Liver (tissue), 8 donors: ENCODE measurements at regions not wholly inside any gene's neighbourhood (a gene's known extent, or its start where the extent isn't known, plus 50 kb on each side); places are given as distances from the start of the nearest gene placed in this dataset.

Experiments
- DNase-seq: peaks from one replicate; pipeline ENCODE4 v3.0.0-alpha.2; 2017; ENCODE audit warnings: low spot score
- H3K27ac ChIP-seq, 2 donors: one replicate each; pipeline ENCODE4 v1.7.0; 2013; ENCODE audit warnings: inconsistent platforms in 2 of 2, low read length in 2 of 2, control low read depth in 1 of 2, low read depth in 1 of 2, mild to moderate bottlenecking in 1 of 2
- H3K27me3 ChIP-seq, 4 donors: one replicate each; pipeline versions ENCODE4 v1.6.1 to v1.7.0; 2013; ENCODE audit warnings: low read length in 3 of 4, inconsistent platforms in 1 of 4, mild to moderate bottlenecking in 1 of 4, moderate library complexity in 1 of 4; ENCODE audit not compliant: control insufficient read depth in 4 of 4, insufficient read depth in 4 of 4
- H3K36me3 ChIP-seq, 4 donors: one replicate each; pipeline versions ENCODE4 v1.6.1 to v1.7.0; 2013; ENCODE audit warnings: low read length in 3 of 4, mild to moderate bottlenecking in 3 of 4, low read depth in 1 of 4, moderate library complexity in 1 of 4; ENCODE audit not compliant: control insufficient read depth in 4 of 4, insufficient read depth in 3 of 4
- H3K4me1 ChIP-seq, 4 donors: one replicate each; pipeline versions ENCODE4 v1.6.1 to v1.7.0; 2013; ENCODE audit warnings: low read length in 3 of 4, mild to moderate bottlenecking in 3 of 4, moderate library complexity in 1 of 4; ENCODE audit not compliant: control insufficient read depth in 4 of 4, insufficient read depth in 4 of 4
- H3K4me3 ChIP-seq, 3 donors: one replicate each; pipeline versions ENCODE4 v1.6.1 to v1.7.0; 2013; ENCODE audit warnings: low read length in 3 of 3, control low read depth in 1 of 3, low read depth in 1 of 3, mild to moderate bottlenecking in 1 of 3
- H3K9ac ChIP-seq, 2 donors: one replicate each; pipeline ENCODE4 v1.7.0; 2013; ENCODE audit warnings: low read length in 2 of 2, mild to moderate bottlenecking in 2 of 2, moderate library complexity in 2 of 2, control low read depth in 1 of 2, low read depth in 1 of 2
- H3K9me3 ChIP-seq, 4 donors: one replicate each; pipeline versions ENCODE4 v1.6.1 to v1.7.0; 2013; ENCODE audit warnings: low read length in 3 of 4; ENCODE audit not compliant: control insufficient read depth in 4 of 4
- CTCF ChIP-seq: fragments of 150-350 bp; IDR thresholded peaks from 2 replicates; pipeline ENCODE4 v1.5.1; 2017; ENCODE audit warnings: improper control_type of control experiment, low read depth, low read length; ENCODE audit not compliant: missing input control
- EGR1 ChIP-seq, 2 donors: IDR thresholded peaks; 2 replicates each; pipeline ENCODE4 v1.6.1; 2016 to 2018; ENCODE audit warnings: antibody characterized with exemption in 2 of 2, low read depth in 2 of 2
- FOXA1 ChIP-seq: IDR thresholded peaks from 2 replicates; pipeline ENCODE4 v1.6.1; 2016; ENCODE audit warnings: antibody characterized with exemption
- FOXA2 ChIP-seq: IDR thresholded peaks from 2 replicates; pipeline ENCODE4 v1.6.1; 2016; ENCODE audit warnings: antibody characterized with exemption
- GABPA ChIP-seq, 2 donors: IDR thresholded peaks in 1 of 2; conservative IDR thresholded peaks in 1 of 2; 2 replicates each; pipeline ENCODE4 v1.6.1; 2016; ENCODE audit warnings: antibody characterized with exemption in 2 of 2, mild to moderate bottlenecking in 1 of 2, moderate library complexity in 1 of 2
- HNF4A ChIP-seq, 2 donors: conservative IDR thresholded peaks; 2 replicates each; pipeline ENCODE4 v1.6.1; 2016; ENCODE audit warnings: antibody characterized with exemption in 2 of 2, mild to moderate bottlenecking in 2 of 2
- HNF4G ChIP-seq: IDR thresholded peaks from 2 replicates; pipeline ENCODE4 v1.6.1; 2016; ENCODE audit warnings: antibody characterized with exemption
- JUND ChIP-seq, 2 donors: IDR thresholded peaks; 2 replicates each; pipeline ENCODE4 v1.6.1; 2016; ENCODE audit warnings: antibody characterized with exemption in 2 of 2
- NR2F2 ChIP-seq: IDR thresholded peaks from 2 replicates; pipeline ENCODE4 v1.6.1; 2016; ENCODE audit warnings: antibody characterized with exemption
- RAD21 ChIP-seq, 2 donors: IDR thresholded peaks; 2 replicates each; pipeline ENCODE4 v1.6.1; 2016; ENCODE audit warnings: antibody characterized with exemption in 2 of 2, mild to moderate bottlenecking in 2 of 2
- REST ChIP-seq: IDR thresholded peaks from 2 replicates; pipeline ENCODE4 v1.6.1; 2016; ENCODE audit warnings: antibody characterized with exemption, mild to moderate bottlenecking
- RXRA ChIP-seq, 2 donors: IDR thresholded peaks; 2 replicates each; pipeline ENCODE4 v1.6.1; 2017 to 2018; ENCODE audit warnings: antibody characterized with exemption in 2 of 2, mild to moderate bottlenecking in 1 of 2
- SP1 ChIP-seq: IDR thresholded peaks from 2 replicates; pipeline ENCODE4 v1.6.1; 2018; ENCODE audit warnings: antibody characterized with exemption, mild to moderate bottlenecking
- TAF1 ChIP-seq: conservative IDR thresholded peaks from 2 replicates; pipeline ENCODE4 v1.6.1; 2016; ENCODE audit warnings: antibody characterized with exemption, mild to moderate bottlenecking
- YY1 ChIP-seq: IDR thresholded peaks from 2 replicates; pipeline ENCODE4 v1.6.1; 2016; ENCODE audit warnings: antibody characterized with exemption, mild to moderate bottlenecking
- ZBTB33 ChIP-seq: IDR thresholded peaks from 2 replicates; pipeline ENCODE4 v1.6.1; 2016; ENCODE audit warnings: antibody characterized with exemption
- WGBS: extraction: QIAGEN DNeasy Blood & Tissue Kit; methylation state at CpG from one replicate; pipeline ENCODE4 v1.1.7; 2013; 5-methylcytosine and 5-hydroxymethylcytosine counted together
- TF ChIP-seq, protein P1 (sequence below): IDR thresholded peaks from 2 replicates; pipeline ENCODE4 v1.6.1; 2016; ENCODE audit warnings: antibody characterized with exemption
- TF ChIP-seq, protein P2 (sequence below): IDR thresholded peaks from 2 replicates; pipeline ENCODE4 v1.6.1; 2016; ENCODE audit warnings: antibody characterized with exemption
- donor health status: healthy.
- donor health status: healthy.
- donor health status: healthy.
- donor health status: healthy.
- donor health status: healthy.

DNA sequence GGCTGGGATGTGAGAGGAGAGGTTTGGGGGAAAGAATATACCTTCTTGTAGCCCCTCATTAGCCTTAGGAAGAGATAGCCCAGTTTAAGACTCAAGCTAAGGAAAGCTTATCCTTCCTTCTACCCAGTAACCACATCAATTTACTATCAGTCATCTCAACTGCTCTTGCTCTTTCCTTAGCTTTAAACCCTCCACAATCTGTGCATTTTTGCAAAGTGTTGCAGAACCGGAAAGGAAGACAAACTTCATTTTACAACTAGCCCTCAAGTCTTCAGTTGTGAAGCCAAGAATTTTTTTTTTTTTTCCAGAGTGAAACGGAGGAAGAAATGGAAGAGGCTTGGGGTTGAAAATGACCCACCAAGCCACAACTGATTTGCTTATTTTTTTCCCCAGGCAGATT is 137.0 kb upstream of the LMO4 start:
- H3K4me3 ChIP-seq: no peak overlapping the region
- TF ChIP-seq FOXA1: no peak
- no peak for TF ChIP-seq EGR1 (IDR thresholded peaks at IDR 0.05; ENCODE audit: low read depth in 2 of 2)
- H3K27me3 ChIP-seq: peaks cover 0 to 4% (median 0%) of the 10 kb centered on the region in 4 donors
- H3K36me3 ChIP-seq: no peaks in the 10 kb centered on the region
- no peak overlapping the region for H3K27ac ChIP-seq
- no peak for DNase-seq
- no peaks in the 10 kb centered on the region for H3K4me1 ChIP-seq
- no peak overlapping the region for H3K9ac ChIP-seq
- H3K9me3 ChIP-seq: peaks cover 0 to 3% (median 0%) of the 10 kb centered on the region in 4 donors
- WGBS: 57% methylated on average over 2 of the region's 2 CpGs

DNA sequence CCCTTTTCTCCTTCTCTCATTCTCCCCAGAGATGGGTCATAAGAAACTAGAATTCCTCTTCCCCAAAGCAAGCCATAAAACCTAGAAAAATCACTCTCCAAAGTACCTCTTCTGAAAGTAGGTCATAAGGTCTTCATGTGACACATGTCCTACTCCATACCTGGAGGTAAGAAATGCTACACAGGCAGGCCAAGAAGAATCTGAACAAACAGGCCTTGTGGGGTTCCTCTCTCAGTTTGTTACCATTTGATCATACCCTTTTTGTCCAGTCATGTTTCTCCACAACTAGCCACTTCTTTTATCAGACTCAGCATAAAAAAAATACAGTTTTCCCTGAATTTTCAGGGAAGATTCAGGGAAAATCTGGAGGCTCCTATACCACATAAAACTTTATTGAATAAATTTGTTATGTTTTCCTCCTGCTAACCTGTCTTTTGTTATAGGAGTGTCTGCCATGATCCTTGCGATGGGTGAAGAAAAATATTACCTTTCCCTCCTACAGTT is 134.4 kb upstream of the LMO4 start:
- H3K9me3 ChIP-seq: peaks cover 0 to 3% (median under 1%) of the 10 kb centered on the region in 4 donors
- WGBS: 94% methylated on average over 1 of the region's 1 CpG
- no peak for TF ChIP-seq RAD21 (IDR thresholded peaks at IDR 0.05)
- no peak for TF ChIP-seq HNF4A (conservative IDR thresholded peaks at IDR 0.05)
- no peak for TF ChIP-seq HNF4G
- TF ChIP-seq CTCF: no peak
- TF ChIP-seq RXRA (IDR thresholded peaks at IDR 0.05): no peak
- TF ChIP-seq EGR1 (IDR thresholded peaks at IDR 0.05; ENCODE audit: low read depth in 2 of 2): no peak
- no peak for TF ChIP-seq FOXA2
- no peak for TF ChIP-seq ZBTB33
- no peak for TF ChIP-seq NR2F2
- no peak for TF ChIP-seq TAF1
- TF ChIP-seq REST: no peak
- TF ChIP-seq FOXA1: no peak
- no peak for TF ChIP-seq JUND (IDR thresholded peaks at IDR 0.05)
- TF ChIP-seq SP1: no peak
- TF ChIP-seq, protein P1, sequence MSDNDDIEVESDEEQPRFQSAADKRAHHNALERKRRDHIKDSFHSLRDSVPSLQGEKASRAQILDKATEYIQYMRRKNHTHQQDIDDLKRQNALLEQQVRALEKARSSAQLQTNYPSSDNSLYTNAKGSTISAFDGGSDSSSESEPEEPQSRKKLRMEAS: no peak
- TF ChIP-seq, protein P2, sequence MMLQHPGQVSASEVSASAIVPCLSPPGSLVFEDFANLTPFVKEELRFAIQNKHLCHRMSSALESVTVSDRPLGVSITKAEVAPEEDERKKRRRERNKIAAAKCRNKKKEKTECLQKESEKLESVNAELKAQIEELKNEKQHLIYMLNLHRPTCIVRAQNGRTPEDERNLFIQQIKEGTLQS: no peak
- no peak for TF ChIP-seq GABPA (IDR thresholded peaks at IDR 0.05 in 1 of 2, conservative IDR thresholded peaks at IDR 0.05 in 1 of 2)
- no peak for TF ChIP-seq YY1
- H3K9ac ChIP-seq: no peak overlapping the region
- no peaks in the 10 kb centered on the region for H3K4me1 ChIP-seq
- no peaks in the 10 kb centered on the region for H3K36me3 ChIP-seq
- H3K27me3 ChIP-seq: peaks cover 0 to 4% (median 0%) of the 10 kb centered on the region in 4 donors
- no peak for DNase-seq
- H3K27ac ChIP-seq: no peak overlapping the region
- H3K4me3 ChIP-seq: no peak overlapping the region
